ENCODE measurements at regions not wholly inside any gene's neighbourhood (a gene's known extent, or its start where the extent isn't known, plus 50 kb on each side); places are given as distances from the start of the nearest gene placed in this dataset.
A peak's percentile ranks its signal among the peaks of the same experiment; 100 is the strongest.

DNA sequence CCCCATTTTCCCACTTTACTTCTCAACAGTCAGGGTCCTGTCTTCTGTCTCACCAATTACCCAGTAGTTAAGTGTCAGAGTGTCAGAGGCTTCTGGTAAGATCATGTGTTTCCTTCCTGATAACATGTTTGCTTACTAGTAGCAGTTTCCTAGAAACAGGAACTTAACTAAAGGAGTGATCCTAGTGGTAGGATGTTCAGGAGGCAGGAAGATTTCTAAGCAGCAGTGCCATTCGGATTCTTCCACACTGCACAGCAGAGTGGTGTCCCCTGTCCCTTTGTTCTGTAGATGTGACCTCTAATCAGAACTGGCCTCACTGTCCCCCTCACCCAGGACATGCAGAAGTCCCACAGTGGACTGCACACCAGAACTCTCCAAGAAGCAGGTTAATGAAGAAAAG is 221.8 kb upstream of the OSR1 start:
- no peak for DNase-seq

GRCh38 chr2:19579461-19579860 is 221.0 kb upstream of the OSR1 start:
- DNase-seq: no peak

GRCh38 chr2:19577723-19578122 is 219.3 kb upstream of the OSR1 start:
- no peak for DNase-seq

- DNase-seq: peak in 1 of 3 experiments; percentile 33
These were observed 218.0 kb upstream of the OSR1 start for GRCh38 chr2:19576411-19576810.

DNA sequence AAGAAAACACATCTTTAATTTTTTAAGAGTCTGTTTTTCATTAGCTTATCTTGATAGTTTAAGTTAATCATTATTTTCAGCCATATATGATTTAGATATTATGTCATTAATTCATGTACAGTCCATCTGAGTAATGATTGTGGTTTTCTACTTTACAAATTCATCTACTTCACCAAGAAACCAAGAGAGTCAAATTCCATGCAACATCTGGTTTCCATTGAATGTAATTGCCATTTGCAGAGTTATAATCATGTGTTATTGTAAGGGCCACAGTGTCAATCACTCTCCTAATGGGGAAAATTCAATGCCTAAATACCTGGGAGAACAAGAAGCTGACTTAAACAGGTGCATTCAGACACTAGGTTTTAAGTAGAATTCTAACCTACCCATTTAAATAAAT is 217.2 kb upstream of the OSR1 start:
- peak in 1 of 3 experiments; percentile 70 for DNase-seq

- DNase-seq: peak in 2 of 3 experiments; percentile 57 to 85
These were observed 216.4 kb upstream of the OSR1 start for GRCh38 chr2:19574778-19575260.

DNA sequence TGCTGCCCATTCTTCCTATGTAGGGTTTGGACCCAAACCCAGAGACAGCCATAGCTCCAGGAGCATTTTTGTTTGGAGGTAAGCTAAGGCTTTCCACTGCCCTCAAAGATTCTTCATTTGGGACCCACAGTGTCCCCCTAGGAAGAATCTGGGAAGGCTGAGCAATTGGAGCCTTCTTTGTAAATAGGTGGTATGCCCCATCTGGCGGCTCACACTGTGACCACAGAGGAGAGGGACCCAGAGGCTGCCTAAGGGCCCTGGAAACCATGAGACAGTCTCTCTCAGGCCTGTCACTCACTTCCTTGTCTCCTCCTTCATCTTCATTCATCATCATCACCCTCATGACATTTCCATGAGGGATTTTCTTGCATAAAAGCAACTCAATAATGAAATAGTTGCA is 215.4 kb upstream of the OSR1 start:
- no peak for DNase-seq

GRCh38 chr2:19571773-19572172 is 213.3 kb upstream of the OSR1 start:
- no peak for DNase-seq

DNA sequence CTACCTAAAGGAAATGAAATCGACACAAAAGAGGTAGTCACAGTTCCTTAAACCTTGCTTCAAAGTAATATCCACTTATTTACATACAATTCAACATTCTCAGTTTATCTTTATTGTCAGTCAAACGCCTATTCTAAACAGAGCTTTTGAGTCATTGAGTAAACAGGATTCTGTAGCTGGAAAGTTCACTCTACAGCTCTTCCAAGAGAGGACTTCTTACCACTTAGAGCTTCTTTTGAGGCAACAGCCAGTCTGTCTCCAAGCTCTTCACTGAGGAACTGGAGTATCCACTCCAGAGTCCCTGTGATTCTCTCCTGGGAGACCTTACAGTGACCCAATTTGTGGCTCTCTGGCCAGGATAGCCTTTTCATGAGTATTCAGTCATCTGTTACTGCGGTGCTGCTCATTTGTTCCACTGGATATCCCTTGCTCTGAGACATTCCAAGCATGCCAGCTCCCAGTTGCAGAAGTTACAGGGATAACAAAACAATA is 210.9 kb upstream of the OSR1 start:
- DNase-seq: no peak

DNA sequence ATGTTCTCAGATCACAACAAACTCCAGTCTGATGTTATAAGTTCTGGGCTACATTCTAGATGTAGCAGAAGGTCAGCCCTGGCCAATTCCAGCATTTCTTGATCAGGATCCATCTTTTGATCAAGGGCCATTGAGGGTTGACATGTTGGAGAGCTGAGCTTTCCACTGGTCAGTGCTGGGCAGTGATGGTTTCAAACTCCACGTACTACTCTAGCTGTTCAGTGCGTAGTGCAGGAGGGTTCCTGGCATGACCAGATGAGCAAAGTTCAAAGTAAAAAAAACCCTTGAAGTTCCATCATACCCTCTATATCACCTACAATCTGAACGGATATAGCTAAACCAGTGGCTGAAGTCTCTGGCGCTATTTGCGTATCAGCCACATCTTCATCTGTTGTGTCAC is 210.4 kb upstream of the OSR1 start:
- no peak for DNase-seq

DNA sequence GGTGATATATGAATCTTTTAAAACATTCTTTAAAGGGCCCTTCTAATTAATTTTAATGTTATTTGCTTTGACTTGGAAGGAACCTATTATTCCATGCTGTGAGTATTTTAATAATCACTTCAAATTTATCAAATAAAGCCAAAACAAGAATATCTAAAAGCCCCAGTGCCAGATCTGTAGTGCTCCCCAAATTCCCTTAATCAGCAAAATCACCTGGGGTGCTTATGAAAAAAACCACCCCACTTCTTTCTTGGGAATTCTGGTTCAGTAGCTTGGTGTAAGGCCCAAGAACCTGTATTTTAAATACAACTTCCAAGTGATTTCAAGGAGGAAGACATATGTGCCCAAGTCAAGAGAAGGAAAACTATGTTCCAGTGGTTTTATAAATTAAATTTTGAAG is 202.4 kb upstream of the OSR1 start:
- no peak for DNase-seq

DNA sequence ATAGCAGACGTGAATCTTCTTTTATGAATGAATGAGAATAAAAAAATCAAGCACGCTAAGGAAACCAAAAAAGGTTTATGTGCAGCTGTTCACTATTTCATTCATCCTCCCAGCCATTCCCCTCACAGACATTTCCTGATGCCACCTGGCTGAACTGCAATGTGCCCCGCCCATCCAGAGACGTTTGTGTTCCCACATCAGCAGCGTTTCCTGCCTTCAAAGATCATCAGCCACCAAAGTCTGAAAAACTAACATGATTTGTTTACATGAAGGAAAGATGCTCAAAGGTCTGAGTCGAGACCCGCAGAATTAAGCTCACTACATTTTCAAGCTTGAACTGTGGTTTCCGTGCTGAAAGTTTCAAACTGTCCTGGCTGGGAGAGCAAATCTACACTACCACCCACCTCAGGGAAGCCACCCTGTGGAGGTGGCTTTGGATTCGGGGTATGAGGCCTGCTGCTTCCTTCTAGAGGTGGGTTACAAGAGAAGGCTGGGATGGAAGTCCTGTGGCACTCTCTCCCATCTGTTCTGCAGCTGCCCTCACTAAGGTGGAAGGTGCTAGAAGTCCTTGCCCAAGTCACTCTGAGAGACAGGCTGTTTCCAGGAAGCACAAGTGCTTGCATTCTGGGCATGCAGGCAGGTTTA is 201.3 kb upstream of the OSR1 start:
- no peak for DNase-seq

DNA sequence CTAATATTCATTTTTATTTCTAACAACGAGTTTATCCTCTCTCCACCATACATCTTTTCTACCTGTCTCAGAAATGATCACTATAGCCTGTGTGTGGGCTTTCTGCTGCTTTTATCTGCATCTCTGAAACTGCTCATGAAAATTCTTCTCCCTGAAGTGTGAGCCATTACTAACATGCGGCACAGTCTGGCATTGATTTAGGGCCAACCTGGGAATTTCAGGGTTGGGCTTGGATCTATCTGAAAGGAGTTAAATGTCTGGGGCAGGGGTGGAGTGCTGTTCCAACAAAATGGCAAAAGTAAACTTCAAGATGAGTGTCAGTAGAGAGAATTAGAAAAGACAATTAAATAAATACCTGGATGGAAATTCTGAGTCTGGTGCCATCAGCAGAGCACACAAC is 198.2 kb upstream of the OSR1 start:
- no peak for DNase-seq

- no peak for DNase-seq
These were observed 196.1 kb upstream of the OSR1 start for GRCh38 chr2:19554520-19554919.

DNA sequence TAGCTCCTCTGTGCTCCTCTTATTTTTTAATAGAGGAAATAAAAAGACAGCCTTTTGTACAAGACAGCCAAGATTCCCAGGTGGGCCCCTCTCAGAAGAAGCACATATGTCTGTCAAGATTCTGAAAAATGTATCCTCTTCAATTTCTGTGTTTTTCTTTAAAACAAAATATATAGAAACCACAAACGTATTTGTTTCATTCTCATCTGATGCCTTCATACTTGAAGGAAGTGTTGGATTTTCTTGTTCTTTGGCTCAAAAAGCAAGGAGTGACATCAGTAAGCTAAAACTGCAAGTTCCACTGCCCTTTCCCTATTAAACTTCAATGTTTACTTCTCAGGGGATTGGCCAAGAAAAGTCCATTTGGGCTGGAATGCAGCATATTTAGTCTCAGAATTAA is 193.8 kb upstream of the OSR1 start:
- no peak for DNase-seq

GRCh38 chr2:19550750-19551149 is 192.3 kb upstream of the OSR1 start:
- DNase-seq: no peak

DNA sequence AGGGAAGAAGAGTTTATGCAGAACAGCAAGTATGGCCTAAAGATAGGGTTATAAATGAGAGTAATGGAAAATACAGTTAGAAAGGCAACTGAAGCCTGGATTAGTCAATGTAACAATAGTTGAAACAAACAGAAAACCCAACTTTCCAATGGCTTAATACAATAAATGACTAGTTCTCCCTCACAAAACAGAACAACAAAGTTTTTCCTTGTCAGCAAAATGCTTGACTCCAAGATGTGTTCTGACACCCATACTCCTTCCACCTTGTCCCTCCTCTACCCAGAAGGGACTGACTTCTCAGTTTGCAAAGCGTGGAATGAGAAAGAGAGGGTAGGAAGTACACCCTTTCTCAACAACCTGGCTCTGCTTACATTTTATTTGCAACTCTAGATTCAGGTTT is 191.4 kb upstream of the OSR1 start:
- DNase-seq: no peak

DNA sequence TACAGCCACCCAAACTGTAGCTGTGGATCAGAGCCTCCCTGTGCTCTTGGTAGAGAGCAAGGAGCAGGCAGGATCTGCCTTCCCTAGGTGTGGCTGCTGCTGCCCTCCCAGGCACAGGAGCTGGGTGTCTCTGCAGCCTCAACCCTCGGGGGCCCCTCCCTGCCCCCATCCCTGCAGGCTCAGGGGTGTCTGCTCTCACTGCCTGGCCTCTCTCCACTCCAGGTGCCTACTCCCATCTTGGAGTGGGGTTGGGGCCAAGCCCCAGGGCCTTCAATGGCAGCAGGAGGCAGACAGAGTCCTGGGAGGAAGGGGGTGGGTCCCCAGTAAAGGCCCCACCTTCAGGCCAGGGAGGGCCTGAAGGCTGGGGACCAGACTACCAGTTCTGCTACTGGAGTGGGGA is 189.7 kb upstream of the OSR1 start:
- no peak for DNase-seq

- DNase-seq: no peak
These were observed 188.9 kb upstream of the OSR1 start for GRCh38 chr2:19547321-19547720.

- DNase-seq: no peak
These were observed 187.1 kb upstream of the OSR1 start for GRCh38 chr2:19545507-19545906.

DNA sequence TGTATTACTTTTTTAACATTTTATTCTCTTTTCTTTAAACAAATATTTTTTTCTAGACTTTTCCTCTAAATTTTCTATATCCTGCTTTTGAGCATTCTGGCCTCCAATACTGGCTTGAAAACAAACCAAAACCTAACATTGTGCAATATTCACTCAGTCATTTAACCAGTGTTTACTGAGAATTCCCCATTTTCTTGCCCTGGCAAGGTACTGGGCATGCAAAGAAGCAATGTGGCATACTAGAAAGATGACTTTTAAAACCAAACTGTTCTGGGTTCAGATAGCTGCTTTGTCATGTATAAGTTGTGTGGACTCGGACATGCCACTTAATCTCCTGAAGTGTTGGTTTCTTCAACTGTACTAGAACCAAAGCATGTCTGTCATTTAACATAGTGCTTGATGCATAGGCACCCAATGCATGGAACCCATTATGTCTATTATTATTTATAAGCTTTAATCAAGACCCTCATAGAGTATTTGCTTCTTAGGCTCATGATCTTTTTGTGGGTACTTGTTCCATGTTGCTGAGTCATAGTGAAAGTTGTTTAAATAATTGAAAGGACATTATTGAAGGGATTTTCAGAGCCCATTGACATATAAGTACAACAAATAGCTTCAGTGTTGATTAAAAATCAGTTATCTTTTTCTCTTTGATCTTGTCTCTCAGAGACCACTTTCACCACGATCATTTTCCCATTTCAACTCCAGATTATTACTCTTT is 185.4 kb upstream of the OSR1 start:
- DNase-seq: no peak

DNA sequence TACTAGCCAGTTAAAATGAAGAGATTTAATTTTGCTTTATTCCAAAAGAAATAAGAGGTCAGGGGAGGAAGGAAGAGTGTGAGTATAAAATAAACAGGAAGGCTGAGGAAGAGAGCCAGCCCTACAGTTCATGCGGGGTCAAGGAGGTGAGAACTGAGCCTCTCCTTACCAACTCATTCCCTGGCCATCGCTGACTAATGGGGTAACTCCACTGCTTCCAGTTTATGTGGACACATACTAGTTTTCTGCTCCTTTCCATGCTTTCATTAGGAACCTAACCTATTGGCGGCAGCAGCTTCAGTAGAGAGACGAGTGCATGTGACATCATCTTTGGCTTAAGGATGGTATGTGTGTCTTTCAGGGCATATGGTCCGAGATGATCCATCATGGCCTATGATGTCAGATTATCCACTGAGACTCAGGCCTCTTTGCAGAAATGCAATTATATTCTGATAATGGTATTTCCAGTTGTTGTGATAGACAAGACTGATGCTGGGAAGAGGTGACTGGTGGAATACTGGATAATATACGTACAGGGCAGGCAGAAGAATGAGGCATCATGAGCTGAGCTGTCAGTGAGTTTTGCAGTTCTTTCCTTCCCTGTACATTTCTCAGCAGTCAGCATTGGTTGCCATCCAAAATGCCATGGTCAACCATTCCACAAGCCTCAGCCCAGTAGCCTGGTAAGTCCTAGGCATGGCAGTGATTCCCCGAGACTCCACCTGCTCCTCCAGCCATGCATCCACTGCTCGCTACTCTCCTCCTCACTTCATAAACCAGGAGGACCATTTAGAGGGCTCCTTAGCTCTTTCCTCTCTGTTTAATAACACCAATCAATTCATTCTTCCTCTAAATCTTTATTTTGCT is 184.6 kb upstream of the OSR1 start:
- DNase-seq: no peak

DNA sequence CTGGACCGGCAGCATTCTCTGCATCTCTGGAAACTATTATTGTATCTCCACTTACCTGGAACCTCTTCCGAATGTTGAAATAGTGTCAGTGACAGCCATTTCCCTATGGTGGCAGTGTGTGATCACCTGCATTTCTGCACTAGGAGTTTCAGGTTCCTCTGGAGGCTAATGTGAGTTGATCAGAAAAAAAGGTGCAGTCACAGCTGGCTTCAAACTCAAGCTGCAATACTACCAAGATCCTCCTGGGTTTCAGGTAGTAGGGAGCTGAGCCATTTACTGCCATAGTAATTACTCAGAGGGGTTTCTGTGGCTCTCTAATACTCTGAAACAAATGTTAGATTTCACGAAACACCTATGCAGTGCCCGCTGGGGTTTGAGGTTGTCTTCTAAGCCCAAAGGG is 183.5 kb upstream of the OSR1 start:
- DNase-seq: peak in 1 of 3 experiments; percentile 6
